K562 (cell line): ENCODE measurements at regions not wholly inside any gene's neighbourhood (a gene's known extent, or its start where the extent isn't known, plus 50 kb on each side); places are given as distances from the start of the nearest gene placed in this dataset.

Experiments used
- CHD4 ChIP-seq: fragments of 200-600 bp; sonication (generic); IDR thresholded peaks from 3 replicates; pipeline ENCODE4 v1.6.1; 2012; ENCODE audit warnings: low read depth, mild to moderate bottlenecking, mixed read lengths, low read length, inconsistent platforms; ENCODE audit not compliant: insufficient read depth, insufficient replicate concordance, poor library complexity, severe bottlenecking
- ELF2 ChIP-seq: fragments of 250-450 bp; sonication (Bioruptor Pico); IDR thresholded peaks from 2 replicates; pipeline ENCODE4 v1.5.0; 2021; ENCODE audit warnings: mild to moderate bottlenecking
- GABPA ChIP-seq: fragments of 200-800 bp; sonication (Bioruptor generic); conservative IDR thresholded peaks from 2 replicates; pipeline ENCODE4 v1.6.1; 2016; ENCODE audit warnings: low read depth, missing genetic modification characterization, missing compliant biosample characterization
- HNRNPUL1 ChIP-seq: fragments of 200-400 bp; formaldehyde crosslinking; IDR thresholded peaks from 2 replicates; pipeline ENCODE4 v1.6.1; 2017; ENCODE audit warnings: low read length
- KLF10 ChIP-seq: fragments of 250-450 bp; sonication (Bioruptor Pico); IDR thresholded peaks from 2 replicates; pipeline ENCODE4 v1.6.1; 2021; ENCODE audit warnings: matching md5 sums
- RAD21 ChIP-seq, 2 experiments: fragments of 250-450 bp in 1 of 2; fragments of 450-650 bp in 1 of 2; sonication (Bioruptor Pico) in 1 of 2; formaldehyde crosslinking in 1 of 2; IDR thresholded peaks in 1 of 2; conservative IDR thresholded peaks in 1 of 2; 2 replicates each; pipeline versions ENCODE4 v1.4.0 to v1.8.0; 2020 to 2022; ENCODE audit warnings: mild to moderate bottlenecking in 2 of 2, moderate library complexity in 1 of 2
- ZC3H11A ChIP-seq: IDR thresholded peaks from 2 replicates; pipeline ENCODE4 v1.6.1; 2012; ENCODE audit warnings: low read depth, low read length, improper control_type of control experiment
- ZNF75A ChIP-seq: fragments of 450-650 bp; formaldehyde crosslinking; IDR thresholded peaks from 2 replicates; pipeline ENCODE4 v1.4.0; 2020; ENCODE audit warnings: mild to moderate bottlenecking
- ZNF778 ChIP-seq: fragments of 450-650 bp; formaldehyde crosslinking; IDR thresholded peaks from 2 replicates; pipeline ENCODE4 v1.4.0; 2020; ENCODE audit warnings: mild to moderate bottlenecking, moderate library complexity
- TF ChIP-seq, protein P1 (sequence below): sonication (generic); formaldehyde crosslinking; IDR thresholded peaks from 2 replicates; pipeline ENCODE4 v1.8.0; 2023; ENCODE audit warnings: missing genetic modification reagents, mild to moderate bottlenecking, borderline replicate concordance
- TF ChIP-seq, protein P2 (sequence below): IDR thresholded peaks from 2 replicates; pipeline ENCODE4 v1.6.1; 2014; ENCODE audit warnings: antibody characterized with exemption
- TF ChIP-seq, protein P3 (sequence below): fragments of 450-650 bp; IDR thresholded peaks from 2 replicates; pipeline ENCODE4 v1.6.1; 2014; ENCODE audit warnings: low read depth, mild to moderate bottlenecking, moderate library complexity, borderline replicate concordance
- TF ChIP-seq, protein P4 (sequence below): fragments of 450-650 bp; IDR thresholded peaks from 2 replicates; pipeline ENCODE4 v1.6.1; 2016; ENCODE audit warnings: mild to moderate bottlenecking
- TF ChIP-seq, protein P5 (sequence below): sonication (generic); formaldehyde crosslinking; IDR thresholded peaks from 2 replicates; pipeline ENCODE4 v1.8.0; 2023; ENCODE audit warnings: mild to moderate bottlenecking, missing genetic modification reagents

DNA sequence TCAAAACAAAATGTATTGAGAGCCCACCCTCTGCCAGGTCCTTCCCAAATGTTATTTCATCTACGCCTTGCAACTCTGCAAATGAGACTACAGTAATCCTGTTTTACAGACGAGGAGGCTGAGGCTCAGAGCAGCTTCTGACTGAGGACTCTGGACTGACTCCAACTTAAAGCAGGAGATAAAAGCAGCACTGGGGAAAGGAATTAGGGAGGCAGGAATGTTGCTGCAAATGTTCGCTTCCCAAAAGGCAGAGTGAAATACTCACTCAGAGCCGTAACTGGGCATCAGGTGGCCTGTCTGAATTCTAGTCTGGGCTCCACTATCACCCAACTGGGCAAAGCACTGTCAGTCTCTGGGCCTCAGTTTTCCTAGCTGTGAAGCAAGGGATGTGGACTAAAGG is 94.7 kb upstream of the SRD5A3 start (continued):
- TF ChIP-seq, protein P1, sequence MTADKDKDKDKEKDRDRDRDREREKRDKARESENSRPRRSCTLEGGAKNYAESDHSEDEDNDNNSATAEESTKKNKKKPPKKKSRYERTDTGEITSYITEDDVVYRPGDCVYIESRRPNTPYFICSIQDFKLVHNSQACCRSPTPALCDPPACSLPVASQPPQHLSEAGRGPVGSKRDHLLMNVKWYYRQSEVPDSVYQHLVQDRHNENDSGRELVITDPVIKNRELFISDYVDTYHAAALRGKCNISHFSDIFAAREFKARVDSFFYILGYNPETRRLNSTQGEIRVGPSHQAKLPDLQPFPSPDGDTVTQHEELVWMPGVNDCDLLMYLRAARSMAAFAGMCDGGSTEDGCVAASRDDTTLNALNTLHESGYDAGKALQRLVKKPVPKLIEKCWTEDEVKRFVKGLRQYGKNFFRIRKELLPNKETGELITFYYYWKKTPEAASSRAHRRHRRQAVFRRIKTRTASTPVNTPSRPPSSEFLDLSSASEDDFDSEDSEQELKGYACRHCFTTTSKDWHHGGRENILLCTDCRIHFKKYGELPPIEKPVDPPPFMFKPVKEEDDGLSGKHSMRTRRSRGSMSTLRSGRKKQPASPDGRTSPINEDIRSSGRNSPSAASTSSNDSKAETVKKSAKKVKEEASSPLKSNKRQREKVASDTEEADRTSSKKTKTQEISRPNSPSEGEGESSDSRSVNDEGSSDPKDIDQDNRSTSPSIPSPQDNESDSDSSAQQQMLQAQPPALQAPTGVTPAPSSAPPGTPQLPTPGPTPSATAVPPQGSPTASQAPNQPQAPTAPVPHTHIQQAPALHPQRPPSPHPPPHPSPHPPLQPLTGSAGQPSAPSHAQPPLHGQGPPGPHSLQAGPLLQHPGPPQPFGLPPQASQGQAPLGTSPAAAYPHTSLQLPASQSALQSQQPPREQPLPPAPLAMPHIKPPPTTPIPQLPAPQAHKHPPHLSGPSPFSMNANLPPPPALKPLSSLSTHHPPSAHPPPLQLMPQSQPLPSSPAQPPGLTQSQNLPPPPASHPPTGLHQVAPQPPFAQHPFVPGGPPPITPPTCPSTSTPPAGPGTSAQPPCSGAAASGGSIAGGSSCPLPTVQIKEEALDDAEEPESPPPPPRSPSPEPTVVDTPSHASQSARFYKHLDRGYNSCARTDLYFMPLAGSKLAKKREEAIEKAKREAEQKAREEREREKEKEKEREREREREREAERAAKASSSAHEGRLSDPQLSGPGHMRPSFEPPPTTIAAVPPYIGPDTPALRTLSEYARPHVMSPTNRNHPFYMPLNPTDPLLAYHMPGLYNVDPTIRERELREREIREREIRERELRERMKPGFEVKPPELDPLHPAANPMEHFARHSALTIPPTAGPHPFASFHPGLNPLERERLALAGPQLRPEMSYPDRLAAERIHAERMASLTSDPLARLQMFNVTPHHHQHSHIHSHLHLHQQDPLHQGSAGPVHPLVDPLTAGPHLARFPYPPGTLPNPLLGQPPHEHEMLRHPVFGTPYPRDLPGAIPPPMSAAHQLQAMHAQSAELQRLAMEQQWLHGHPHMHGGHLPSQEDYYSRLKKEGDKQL (CRISPR knock-in tag): no peak
- TF ChIP-seq ZNF75A (CRISPR knock-in tag) (no peak), ELF2 (no peak), GABPA (tag) (no peak), ZNF778 (CRISPR knock-in tag) (no peak), CHD4 (no peak), KLF10 (CRISPR knock-in tag) (no peak), RAD21 (CRISPR knock-in tag; conservative IDR thresholded peaks at IDR 0.05 in 1 of 2, IDR thresholded peaks at IDR 0.05 in 1 of 2) (no peak), ZC3H11A (no peak), HNRNPUL1 (no peak)
- TF ChIP-seq, protein P2, sequence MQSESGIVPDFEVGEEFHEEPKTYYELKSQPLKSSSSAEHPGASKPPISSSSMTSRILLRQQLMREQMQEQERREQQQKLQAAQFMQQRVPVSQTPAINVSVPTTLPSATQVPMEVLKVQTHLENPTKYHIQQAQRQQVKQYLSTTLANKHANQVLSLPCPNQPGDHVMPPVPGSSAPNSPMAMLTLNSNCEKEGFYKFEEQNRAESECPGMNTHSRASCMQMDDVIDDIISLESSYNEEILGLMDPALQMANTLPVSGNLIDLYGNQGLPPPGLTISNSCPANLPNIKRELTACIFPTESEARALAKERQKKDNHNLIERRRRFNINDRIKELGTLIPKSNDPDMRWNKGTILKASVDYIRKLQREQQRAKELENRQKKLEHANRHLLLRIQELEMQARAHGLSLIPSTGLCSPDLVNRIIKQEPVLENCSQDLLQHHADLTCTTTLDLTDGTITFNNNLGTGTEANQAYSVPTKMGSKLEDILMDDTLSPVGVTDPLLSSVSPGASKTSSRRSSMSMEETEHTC: no peak
- TF ChIP-seq, protein P3, sequence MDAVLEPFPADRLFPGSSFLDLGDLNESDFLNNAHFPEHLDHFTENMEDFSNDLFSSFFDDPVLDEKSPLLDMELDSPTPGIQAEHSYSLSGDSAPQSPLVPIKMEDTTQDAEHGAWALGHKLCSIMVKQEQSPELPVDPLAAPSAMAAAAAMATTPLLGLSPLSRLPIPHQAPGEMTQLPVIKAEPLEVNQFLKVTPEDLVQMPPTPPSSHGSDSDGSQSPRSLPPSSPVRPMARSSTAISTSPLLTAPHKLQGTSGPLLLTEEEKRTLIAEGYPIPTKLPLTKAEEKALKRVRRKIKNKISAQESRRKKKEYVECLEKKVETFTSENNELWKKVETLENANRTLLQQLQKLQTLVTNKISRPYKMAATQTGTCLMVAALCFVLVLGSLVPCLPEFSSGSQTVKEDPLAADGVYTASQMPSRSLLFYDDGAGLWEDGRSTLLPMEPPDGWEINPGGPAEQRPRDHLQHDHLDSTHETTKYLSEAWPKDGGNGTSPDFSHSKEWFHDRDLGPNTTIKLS: no peak
- TF ChIP-seq, protein P4, sequence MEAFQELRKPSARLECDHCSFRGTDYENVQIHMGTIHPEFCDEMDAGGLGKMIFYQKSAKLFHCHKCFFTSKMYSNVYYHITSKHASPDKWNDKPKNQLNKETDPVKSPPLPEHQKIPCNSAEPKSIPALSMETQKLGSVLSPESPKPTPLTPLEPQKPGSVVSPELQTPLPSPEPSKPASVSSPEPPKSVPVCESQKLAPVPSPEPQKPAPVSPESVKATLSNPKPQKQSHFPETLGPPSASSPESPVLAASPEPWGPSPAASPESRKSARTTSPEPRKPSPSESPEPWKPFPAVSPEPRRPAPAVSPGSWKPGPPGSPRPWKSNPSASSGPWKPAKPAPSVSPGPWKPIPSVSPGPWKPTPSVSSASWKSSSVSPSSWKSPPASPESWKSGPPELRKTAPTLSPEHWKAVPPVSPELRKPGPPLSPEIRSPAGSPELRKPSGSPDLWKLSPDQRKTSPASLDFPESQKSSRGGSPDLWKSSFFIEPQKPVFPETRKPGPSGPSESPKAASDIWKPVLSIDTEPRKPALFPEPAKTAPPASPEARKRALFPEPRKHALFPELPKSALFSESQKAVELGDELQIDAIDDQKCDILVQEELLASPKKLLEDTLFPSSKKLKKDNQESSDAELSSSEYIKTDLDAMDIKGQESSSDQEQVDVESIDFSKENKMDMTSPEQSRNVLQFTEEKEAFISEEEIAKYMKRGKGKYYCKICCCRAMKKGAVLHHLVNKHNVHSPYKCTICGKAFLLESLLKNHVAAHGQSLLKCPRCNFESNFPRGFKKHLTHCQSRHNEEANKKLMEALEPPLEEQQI: no peak
- TF ChIP-seq, protein P5, sequence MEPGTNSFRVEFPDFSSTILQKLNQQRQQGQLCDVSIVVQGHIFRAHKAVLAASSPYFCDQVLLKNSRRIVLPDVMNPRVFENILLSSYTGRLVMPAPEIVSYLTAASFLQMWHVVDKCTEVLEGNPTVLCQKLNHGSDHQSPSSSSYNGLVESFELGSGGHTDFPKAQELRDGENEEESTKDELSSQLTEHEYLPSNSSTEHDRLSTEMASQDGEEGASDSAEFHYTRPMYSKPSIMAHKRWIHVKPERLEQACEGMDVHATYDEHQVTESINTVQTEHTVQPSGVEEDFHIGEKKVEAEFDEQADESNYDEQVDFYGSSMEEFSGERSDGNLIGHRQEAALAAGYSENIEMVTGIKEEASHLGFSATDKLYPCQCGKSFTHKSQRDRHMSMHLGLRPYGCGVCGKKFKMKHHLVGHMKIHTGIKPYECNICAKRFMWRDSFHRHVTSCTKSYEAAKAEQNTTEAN (CRISPR knock-in tag): no peak
- TF ChIP-seq, all 486 proteins: peak for 0
